Mesenchymal stem cell (in vitro differentiated cells and primary cell): ENCODE measurements at regions not wholly inside any gene's neighbourhood (a gene's known extent, or its start where the extent isn't known, plus 50 kb on each side); places are given as distances from the start of the nearest gene placed in this dataset.
"Not testable (repeated sequence)": the region's sequence is repeated elsewhere in the genome, so short reads cannot be mapped to it uniquely, and the experiment has no call there.

ENCODE experiments used
- DNase-seq: peaks from one replicate; pipeline ENCODE4 v3.0.0-alpha.2; 2013
- H2AFZ ChIP-seq: one replicate; pipeline ENCODE4 v1.6.1; 2013; ENCODE audit warnings: low read depth, mild to moderate bottlenecking, control low read depth, inconsistent platforms, low read length, moderate library complexity
- H2AK5ac ChIP-seq: 2 replicates; pipeline ENCODE4 v1.6.1; 2013; ENCODE audit warnings: low read length, moderate library complexity, mild to moderate bottlenecking, inconsistent platforms; ENCODE audit not compliant: severe bottlenecking
- H2BK120ac ChIP-seq: one replicate; pipeline ENCODE4 v1.6.1; 2013; ENCODE audit warnings: low read depth, mild to moderate bottlenecking, inconsistent platforms, low read length, moderate library complexity
- H2BK12ac ChIP-seq, 2 experiments: one replicate each; pipeline ENCODE4 v1.6.1; 2013; ENCODE audit warnings: inconsistent platforms in 2 of 2, low read length in 2 of 2, mild to moderate bottlenecking in 2 of 2, moderate library complexity in 2 of 2, control low read depth in 1 of 2
- H2BK15ac ChIP-seq: one replicate; pipeline ENCODE4 v1.6.1; 2013; ENCODE audit warnings: mild to moderate bottlenecking, low read depth, inconsistent platforms; ENCODE audit not compliant: poor library complexity, severe bottlenecking
- H2BK5ac ChIP-seq: 2 replicates; pipeline ENCODE4 v1.6.1; 2013; ENCODE audit warnings: low read depth, mild to moderate bottlenecking, low read length, control low read depth, inconsistent platforms; ENCODE audit not compliant: poor library complexity, severe bottlenecking
- H3K14ac ChIP-seq, 2 experiments: one replicate each; pipeline ENCODE4 v1.6.1; 2013; ENCODE audit warnings: inconsistent platforms in 2 of 2, low read length in 2 of 2, control low read depth in 1 of 2, mild to moderate bottlenecking in 1 of 2, moderate library complexity in 1 of 2
- H3K18ac ChIP-seq, 2 experiments: one replicate each; pipeline ENCODE4 v1.6.1; 2013; ENCODE audit warnings: inconsistent platforms in 2 of 2, low read length in 2 of 2, control low read depth in 1 of 2, low read depth in 1 of 2, mild to moderate bottlenecking in 1 of 2
- H3K23ac ChIP-seq, 2 experiments: one replicate each; pipeline ENCODE4 v1.6.1; 2013; ENCODE audit warnings: inconsistent platforms in 2 of 2, low read length in 2 of 2, mild to moderate bottlenecking in 2 of 2, moderate library complexity in 2 of 2, control low read depth in 1 of 2
- H3K27ac ChIP-seq: 2 replicates; pipeline ENCODE4 v1.5.1; 2013; ENCODE audit warnings: mild to moderate bottlenecking, moderate library complexity, low read length, control low read depth, inconsistent platforms; ENCODE audit not compliant: poor library complexity, severe bottlenecking
- H3K27me3 ChIP-seq, 2 experiments: 2 replicates each; pipeline versions ENCODE4 v1.6.1 to v1.7.0; 2013; ENCODE audit warnings: low read length in 2 of 2, mild to moderate bottlenecking in 2 of 2, moderate library complexity in 2 of 2, control low read depth in 1 of 2, inconsistent platforms in 1 of 2; ENCODE audit not compliant: control insufficient read depth in 1 of 2, insufficient read depth in 1 of 2
- H3K36me3 ChIP-seq, 2 experiments: 2 replicates each; pipeline versions ENCODE4 v1.6.1 to v1.7.0; 2013; ENCODE audit warnings: low read length in 2 of 2, control low read depth in 1 of 2, inconsistent platforms in 1 of 2, low read depth in 1 of 2, mild to moderate bottlenecking in 1 of 2; ENCODE audit not compliant: insufficient read depth in 2 of 2, control insufficient read depth in 1 of 2
- H3K4ac ChIP-seq, 2 experiments: one replicate each; pipeline ENCODE4 v1.6.1; 2013; ENCODE audit warnings: inconsistent platforms in 2 of 2, low read length in 2 of 2, mild to moderate bottlenecking in 2 of 2, moderate library complexity in 2 of 2, control low read depth in 1 of 2, low read depth in 1 of 2
- H3K4me1 ChIP-seq: 2 replicates; pipeline ENCODE4 v1.6.1; 2013; ENCODE audit warnings: low read depth, low read length, control low read depth; ENCODE audit not compliant: control insufficient read depth, insufficient read depth
- H3K4me2 ChIP-seq: 2 replicates; pipeline ENCODE4 v1.6.1; 2013; ENCODE audit warnings: low read length, mild to moderate bottlenecking, inconsistent platforms; ENCODE audit not compliant: poor library complexity, severe bottlenecking
- H3K4me3 ChIP-seq, 2 experiments: 2 replicates each; pipeline versions ENCODE4 v1.5.1 to v1.7.0; 2013; ENCODE audit warnings: low read length in 2 of 2, mild to moderate bottlenecking in 2 of 2, control low read depth in 1 of 2, low read depth in 1 of 2; ENCODE audit not compliant: insufficient read depth in 1 of 2
- H3K79me1 ChIP-seq: replicated peaks from 2 replicates; pipeline ENCODE4 v1.6.1; 2013; ENCODE audit warnings: mild to moderate bottlenecking, control low read depth, low read length, inconsistent platforms; ENCODE audit not compliant: poor library complexity, severe bottlenecking
- H3K9ac ChIP-seq: 2 replicates; pipeline ENCODE4 v1.7.0; 2013; ENCODE audit warnings: mild to moderate bottlenecking, low read length, moderate library complexity
- H3K9me3 ChIP-seq: 2 replicates; pipeline ENCODE4 v1.7.0; 2013; ENCODE audit warnings: mild to moderate bottlenecking, low read length; ENCODE audit not compliant: control insufficient read depth
- H4K8ac ChIP-seq: one replicate; pipeline ENCODE4 v1.6.1; 2013; ENCODE audit warnings: inconsistent platforms, mild to moderate bottlenecking, low read length, moderate library complexity
- H4K91ac ChIP-seq: one replicate; pipeline ENCODE4 v1.6.1; 2013; ENCODE audit warnings: mild to moderate bottlenecking, low read length, inconsistent platforms
- WGBS: methylation state at CpG from one replicate; pipeline ENCODE4 v1.1.7; 2013; ENCODE audit warnings: mixed read lengths; 5-methylcytosine and 5-hydroxymethylcytosine counted together

DNA sequence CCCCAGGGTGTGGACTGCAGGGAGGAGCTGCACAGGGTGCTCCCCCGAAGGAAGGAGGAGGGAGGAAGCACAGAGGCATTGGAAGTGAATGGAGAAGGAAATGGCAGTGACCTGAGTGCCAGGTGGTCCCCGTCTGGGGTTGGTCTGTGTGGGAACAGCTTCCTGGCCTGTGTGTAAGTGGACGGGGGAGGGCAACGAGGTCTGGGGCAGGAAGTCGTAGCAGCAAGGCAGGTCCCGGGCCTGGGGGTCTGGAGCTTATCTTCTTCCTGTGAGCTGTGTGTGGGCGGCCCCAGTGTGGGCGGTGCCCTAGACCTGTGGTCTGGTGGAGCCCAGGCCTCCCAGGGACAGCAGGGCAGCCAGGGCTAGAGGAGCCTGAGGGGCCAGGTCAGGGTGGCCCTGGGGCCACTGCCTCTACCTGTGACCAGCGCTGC, 382.1 kb downstream of the TMEM121 start:
- Histone ChIP-seq H2AK5ac (no peak overlapping the region), H3K27me3 (no peaks in the 10 kb centered on the region), H3K9ac (no peak overlapping the region), H3K4me2 (no peak overlapping the region), H3K9me3 (no peaks in the 10 kb centered on the region), H3K23ac (no peak overlapping the region), H4K8ac (no peak overlapping the region), H3K4me1 (no peaks in the 10 kb centered on the region), H2BK120ac (no peak overlapping the region), H3K79me1 (no peaks in the 10 kb centered on the region), H3K4me3 (no peak overlapping the region), H3K36me3 (no peaks in the 10 kb centered on the region), H2BK15ac (no peak overlapping the region), H2BK12ac (no peak overlapping the region), H3K14ac (no peak overlapping the region), H3K18ac (no peak overlapping the region), H2AFZ (no peak overlapping the region), H2BK5ac (no peak overlapping the region), H3K4ac (no peak overlapping the region), H3K27ac (no peak overlapping the region), H4K91ac (no peak overlapping the region)
- no peak for DNase-seq
- WGBS: 72% methylated on average over 9 of the region's 9 CpGs

DNA sequence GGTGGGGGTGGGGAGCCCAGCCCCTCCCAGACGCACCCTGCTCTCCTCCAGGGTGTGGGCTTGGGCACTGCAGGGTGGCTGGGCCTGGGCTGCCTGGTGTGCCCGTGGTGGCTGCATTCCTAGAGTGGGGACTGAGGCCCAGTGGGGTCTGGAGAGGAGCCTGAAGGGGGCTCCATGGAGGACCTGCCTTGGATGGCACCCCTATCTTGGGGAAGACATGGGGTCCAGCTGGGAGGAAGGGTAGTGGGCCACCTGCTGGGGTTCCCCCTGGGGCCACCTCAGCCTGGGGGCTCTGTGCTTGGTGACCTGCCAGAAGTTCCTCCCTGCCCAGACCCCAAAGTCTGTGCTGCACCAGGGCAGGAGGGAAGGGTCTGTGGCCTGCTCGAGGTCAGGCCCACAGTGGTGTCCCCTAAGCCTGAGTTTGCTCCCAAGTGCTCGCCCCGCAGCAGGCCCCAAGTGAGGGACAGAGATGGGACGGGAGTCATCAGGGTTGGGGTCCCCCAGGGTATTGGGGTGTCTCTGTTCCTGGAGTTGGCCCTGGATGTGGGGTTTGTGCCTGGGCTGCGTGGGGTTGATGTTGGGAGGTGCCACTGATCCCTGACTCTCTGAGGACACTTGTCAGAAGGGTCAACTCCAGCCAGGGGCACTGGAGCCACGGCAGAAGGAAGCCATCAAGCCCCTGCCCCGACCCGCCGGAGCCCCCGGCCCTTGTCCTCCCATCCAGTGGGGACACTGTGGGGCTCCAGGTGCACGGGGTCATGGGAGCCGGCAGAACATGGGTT, 382.9 kb downstream of the TMEM121 start:
- H3K79me1 ChIP-seq: no peaks in the 10 kb centered on the region
- H2BK120ac ChIP-seq: no peak overlapping the region
- H4K91ac ChIP-seq: no peak overlapping the region
- no peak overlapping the region for H3K9ac ChIP-seq
- no peak overlapping the region for H3K4ac ChIP-seq
- H3K23ac ChIP-seq: no peak overlapping the region
- 71% methylated on average over 13 of the region's 14 CpGs for WGBS
- H3K14ac ChIP-seq: no peak overlapping the region
- H2BK15ac ChIP-seq: no peak overlapping the region
- H2BK5ac ChIP-seq: no peak overlapping the region
- H4K8ac ChIP-seq: no peak overlapping the region
- H3K18ac ChIP-seq: no peak overlapping the region
- no peak overlapping the region for H3K4me3 ChIP-seq
- H3K27me3 ChIP-seq: no peaks in the 10 kb centered on the region
- no peak overlapping the region for H2AFZ ChIP-seq
- H3K4me2 ChIP-seq: no peak overlapping the region
- no peak overlapping the region for H3K27ac ChIP-seq
- H2AK5ac ChIP-seq: no peak overlapping the region
- H2BK12ac ChIP-seq: no peak overlapping the region
- H3K9me3 ChIP-seq: no peaks in the 10 kb centered on the region
- H3K4me1 ChIP-seq: no peaks in the 10 kb centered on the region
- H3K36me3 ChIP-seq: no peaks in the 10 kb centered on the region
- no peak for DNase-seq

DNA sequence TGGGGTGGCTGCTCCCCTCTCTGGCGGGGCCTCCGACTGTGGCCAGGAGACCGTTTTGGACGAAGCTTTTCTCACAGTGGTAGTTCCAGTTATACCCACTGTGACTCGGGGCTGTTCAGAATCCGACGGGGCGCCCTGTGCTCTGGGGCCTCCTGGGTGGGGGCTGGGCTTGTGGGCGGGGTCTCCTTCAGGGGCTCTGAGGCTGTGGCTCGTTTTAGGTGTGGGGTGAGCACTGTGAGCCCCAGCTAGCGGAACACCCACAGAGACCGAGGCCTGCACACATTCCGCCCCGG, 383.4 kb downstream of the TMEM121 start:
- H3K18ac ChIP-seq, H4K91ac ChIP-seq, H2BK15ac ChIP-seq, H3K4me1 ChIP-seq, H2BK120ac ChIP-seq, H3K27ac ChIP-seq, H3K9ac ChIP-seq, H3K23ac ChIP-seq, H2AFZ ChIP-seq, H3K4ac ChIP-seq, H3K14ac ChIP-seq, H3K36me3 ChIP-seq, H4K8ac ChIP-seq, DNase-seq, H2BK12ac ChIP-seq, H3K9me3 ChIP-seq, H3K27me3 ChIP-seq, H2AK5ac ChIP-seq, H3K4me2 ChIP-seq, H3K79me1 ChIP-seq, H3K4me3 ChIP-seq, H2BK5ac ChIP-seq: not testable (repeated sequence)
- WGBS: 81% methylated on average over 14 of the region's 14 CpGs

DNA sequence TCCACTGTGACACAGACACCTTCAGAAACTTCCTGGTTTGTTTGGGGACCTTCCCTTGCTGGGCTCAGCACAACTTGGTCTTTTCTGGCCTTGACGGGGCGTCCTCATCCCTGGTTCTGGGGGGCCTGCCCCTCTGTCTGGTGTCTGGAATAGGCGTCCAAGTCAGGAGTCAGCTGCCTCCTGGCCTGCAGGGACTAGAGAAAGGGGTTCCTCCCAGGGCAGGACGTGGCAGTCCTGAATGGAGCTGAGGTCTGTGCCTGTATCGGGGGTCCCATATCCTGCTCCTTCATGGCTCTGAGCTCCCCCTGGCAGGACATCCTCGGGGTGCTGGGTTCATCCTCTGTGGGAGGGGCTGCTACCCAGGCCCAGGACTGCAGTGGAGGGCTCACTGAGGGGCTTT, 384.0 kb downstream of the TMEM121 start:
- H2BK120ac ChIP-seq: no peak overlapping the region
- H3K14ac ChIP-seq: no peak overlapping the region
- no peak for DNase-seq
- H3K9me3 ChIP-seq: no peaks in the 10 kb centered on the region
- H4K91ac ChIP-seq: no peak overlapping the region
- H3K4me1 ChIP-seq: no peaks in the 10 kb centered on the region
- H3K27ac ChIP-seq: no peak overlapping the region
- no peak overlapping the region for H4K8ac ChIP-seq
- H2AFZ ChIP-seq: no peak overlapping the region
- H3K4me2 ChIP-seq: no peak overlapping the region
- H3K18ac ChIP-seq: no peak overlapping the region
- no peak overlapping the region for H3K4me3 ChIP-seq
- 66% methylated on average over 6 of the region's 6 CpGs for WGBS
- no peak overlapping the region for H3K23ac ChIP-seq
- no peak overlapping the region for H2BK5ac ChIP-seq
- H3K27me3 ChIP-seq: no peaks in the 10 kb centered on the region
- no peaks in the 10 kb centered on the region for H3K36me3 ChIP-seq
- no peak overlapping the region for H3K9ac ChIP-seq
- no peak overlapping the region for H2BK15ac ChIP-seq
- no peak overlapping the region for H2AK5ac ChIP-seq
- H3K4ac ChIP-seq: no peak overlapping the region
- no peaks in the 10 kb centered on the region for H3K79me1 ChIP-seq
- H2BK12ac ChIP-seq: no peak overlapping the region
